Astrocyte (in vitro differentiated cells and primary cell): ENCODE measurements at regions not wholly inside any gene's neighbourhood (a gene's known extent, or its start where the extent isn't known, plus 50 kb on each side); places are given as distances from the start of the nearest gene placed in this dataset.

Experiments
- DNase-seq: peaks from one replicate; pipeline ENCODE4 v3.0.0-alpha.2; 2010; ENCODE audit warnings: low read depth
- FAIRE-seq: peaks from 2 replicates; lab custom pipeline; 2011; peaks lifted over from hg19 to GRCh38; lab: Jason Lieb, UNC
- H2AFZ ChIP-seq: 2 replicates; pipeline ENCODE4 v1.6.0; 2012; ENCODE audit warnings: low read depth, low read length, inconsistent platforms
- H3K27ac ChIP-seq: 2 replicates; pipeline ENCODE4 v1.5.1; 2011; ENCODE audit warnings: low read depth, low read length, inconsistent platforms
- H3K27me3 ChIP-seq: 2 replicates; pipeline ENCODE4 v1.6.0; 2011; ENCODE audit warnings: low read length, inconsistent platforms; ENCODE audit not compliant: insufficient read depth
- H3K36me3 ChIP-seq: 2 replicates; pipeline ENCODE4 v1.5.1; 2011; ENCODE audit warnings: low read length, inconsistent platforms; ENCODE audit not compliant: insufficient read depth
- H3K4me1 ChIP-seq: 2 replicates; pipeline ENCODE4 v1.5.1; 2011; ENCODE audit warnings: low read length, inconsistent platforms; ENCODE audit not compliant: insufficient read depth
- H3K4me2 ChIP-seq: 2 replicates; pipeline ENCODE4 v1.6.0; 2012; ENCODE audit warnings: low read length, inconsistent platforms
- H3K4me3 ChIP-seq: 2 replicates; pipeline ENCODE4 v1.5.1; 2011; ENCODE audit warnings: low read depth, mild to moderate bottlenecking, low read length, inconsistent platforms; ENCODE audit not compliant: insufficient read depth
- H3K79me2 ChIP-seq: 2 replicates; pipeline ENCODE4 v1.6.0; 2012; ENCODE audit warnings: mild to moderate bottlenecking, low read length, inconsistent platforms; ENCODE audit not compliant: insufficient read depth
- H3K9ac ChIP-seq: 2 replicates; pipeline ENCODE4 v1.6.0; 2012; ENCODE audit warnings: mild to moderate bottlenecking, low read length, inconsistent platforms
- H3K9me3 ChIP-seq: 2 replicates; pipeline ENCODE4 v1.5.1; 2012; ENCODE audit warnings: low read depth, mild to moderate bottlenecking, low read length, inconsistent platforms; ENCODE audit not compliant: insufficient read depth
- H4K20me1 ChIP-seq: 2 replicates; pipeline ENCODE4 v1.6.0; 2012; ENCODE audit warnings: low read length, inconsistent platforms; ENCODE audit not compliant: insufficient read depth
- H3K27ac Mint-ChIP-seq: one replicate; pipeline ENCODE4 v1.8.0; 2021; ENCODE audit warnings: mild to moderate bottlenecking, mixed read lengths; ENCODE audit not compliant: unreplicated experiment
- H3K27me3 Mint-ChIP-seq: one replicate; pipeline ENCODE4 v1.8.0; 2021; ENCODE audit warnings: low read depth, mixed read lengths; ENCODE audit not compliant: unreplicated experiment
- H3K36me3 Mint-ChIP-seq: one replicate; pipeline ENCODE4 v1.8.0; 2021; ENCODE audit warnings: low read depth, mixed read lengths; ENCODE audit not compliant: unreplicated experiment
- H3K4me1 Mint-ChIP-seq: one replicate; pipeline ENCODE4 v1.8.0; 2021; ENCODE audit warnings: low read depth, mixed read lengths; ENCODE audit not compliant: unreplicated experiment
- H3K4me3 Mint-ChIP-seq: one replicate; pipeline ENCODE4 v1.8.0; 2021; ENCODE audit warnings: mild to moderate bottlenecking, moderate library complexity, mixed read lengths; ENCODE audit not compliant: unreplicated experiment
- H3K9me3 Mint-ChIP-seq: one replicate; pipeline ENCODE4 v1.8.0; 2021; ENCODE audit warnings: mild to moderate bottlenecking, mixed read lengths; ENCODE audit not compliant: unreplicated experiment
- EZH2 ChIP-seq: IDR thresholded peaks from 2 replicates; pipeline ENCODE4 v1.6.1; 2012; ENCODE audit warnings: mild to moderate bottlenecking, low read length, inconsistent platforms; ENCODE audit not compliant: insufficient read depth
- TF ChIP-seq, protein P1 (sequence below): IDR thresholded peaks from 2 replicates; pipeline ENCODE4 v1.5.1; 2011; ENCODE audit warnings: low read depth, mild to moderate bottlenecking, inconsistent platforms, low read length, moderate library complexity; ENCODE audit not compliant: insufficient read depth

DNA sequence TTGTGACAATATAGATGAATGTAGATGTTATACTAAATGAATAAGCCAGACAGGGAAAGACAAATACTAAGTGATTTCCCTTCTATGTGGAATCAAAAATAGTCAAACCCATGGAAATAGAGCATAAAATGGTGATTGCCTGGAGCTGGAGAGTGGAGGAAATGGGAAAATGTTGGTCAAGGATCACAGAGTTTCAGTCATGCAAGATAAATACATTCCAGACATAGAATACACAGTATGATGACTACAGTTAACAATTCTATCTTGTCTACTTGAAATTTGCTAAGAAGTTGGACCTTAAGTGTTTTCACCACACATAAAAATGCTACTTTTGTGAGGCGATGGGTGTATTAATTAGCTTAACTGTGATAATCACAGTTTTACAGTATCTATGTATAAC is 1182.7 kb downstream of the AACS start:
- H3K4me1 Mint-ChIP-seq, result no peaks in the 10 kb centered on the region
- Histone ChIP-seq H3K27ac (no peak overlapping the region), H3K4me3 (no peak overlapping the region), H3K9me3 (no peaks in the 10 kb centered on the region), H3K79me2 (no peaks in the 10 kb centered on the region), H3K27me3 (no peaks in the 10 kb centered on the region), H3K4me1 (no peaks in the 10 kb centered on the region), H3K36me3 (no peaks in the 10 kb centered on the region), H2AFZ (no peak overlapping the region), H3K9ac (no peak overlapping the region), H3K4me2 (no peak overlapping the region), H4K20me1 (no peaks in the 10 kb centered on the region)
- no peaks in the 10 kb centered on the region for H3K36me3 Mint-ChIP-seq
- no peak overlapping the region for H3K4me3 Mint-ChIP-seq
- H3K27me3 Mint-ChIP-seq, result no peaks in the 10 kb centered on the region
- no peak for TF ChIP-seq EZH2
- TF ChIP-seq, protein P1, sequence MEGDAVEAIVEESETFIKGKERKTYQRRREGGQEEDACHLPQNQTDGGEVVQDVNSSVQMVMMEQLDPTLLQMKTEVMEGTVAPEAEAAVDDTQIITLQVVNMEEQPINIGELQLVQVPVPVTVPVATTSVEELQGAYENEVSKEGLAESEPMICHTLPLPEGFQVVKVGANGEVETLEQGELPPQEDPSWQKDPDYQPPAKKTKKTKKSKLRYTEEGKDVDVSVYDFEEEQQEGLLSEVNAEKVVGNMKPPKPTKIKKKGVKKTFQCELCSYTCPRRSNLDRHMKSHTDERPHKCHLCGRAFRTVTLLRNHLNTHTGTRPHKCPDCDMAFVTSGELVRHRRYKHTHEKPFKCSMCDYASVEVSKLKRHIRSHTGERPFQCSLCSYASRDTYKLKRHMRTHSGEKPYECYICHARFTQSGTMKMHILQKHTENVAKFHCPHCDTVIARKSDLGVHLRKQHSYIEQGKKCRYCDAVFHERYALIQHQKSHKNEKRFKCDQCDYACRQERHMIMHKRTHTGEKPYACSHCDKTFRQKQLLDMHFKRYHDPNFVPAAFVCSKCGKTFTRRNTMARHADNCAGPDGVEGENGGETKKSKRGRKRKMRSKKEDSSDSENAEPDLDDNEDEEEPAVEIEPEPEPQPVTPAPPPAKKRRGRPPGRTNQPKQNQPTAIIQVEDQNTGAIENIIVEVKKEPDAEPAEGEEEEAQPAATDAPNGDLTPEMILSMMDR, result no peak
- FAIRE-seq (no peak), DNase-seq (peak; percentile 18)
- peaks cover 6% of the 10 kb centered on the region for H3K9me3 Mint-ChIP-seq
- no peak overlapping the region for H3K27ac Mint-ChIP-seq

DNA sequence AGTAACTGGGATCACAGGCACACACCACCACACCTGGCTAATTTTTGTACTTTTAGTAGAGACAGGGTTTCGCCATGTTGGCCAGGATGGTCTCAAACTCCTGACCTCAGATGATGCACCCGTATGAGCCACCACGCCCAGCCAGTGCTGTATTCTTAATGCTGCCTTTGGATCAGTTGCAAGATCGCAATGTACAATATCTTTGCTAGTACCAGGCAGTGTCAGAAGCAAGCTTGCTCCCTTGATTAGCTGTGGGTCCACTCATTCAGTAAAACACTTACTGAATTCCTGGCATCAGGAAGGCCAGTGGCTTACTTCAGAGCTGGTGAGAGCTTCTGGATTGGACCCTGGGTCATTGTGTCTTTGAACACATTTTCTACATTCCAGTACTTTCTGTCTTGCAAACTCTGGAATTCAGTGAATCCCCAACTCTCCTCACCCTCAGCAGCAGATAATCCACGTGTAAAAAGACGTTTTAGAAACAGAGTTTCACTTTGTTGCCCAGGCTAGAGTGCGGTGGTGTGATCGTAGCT is 1183.7 kb downstream of the AACS start:
- Mint-ChIP-seq H3K4me3 (no peak overlapping the region), H3K36me3 (no peaks in the 10 kb centered on the region), H3K27ac (no peak overlapping the region), H3K9me3 (peaks cover 6% of the 10 kb centered on the region), H3K4me1 (no peaks in the 10 kb centered on the region), H3K27me3 (no peaks in the 10 kb centered on the region)
- Histone ChIP-seq H3K79me2 (no peaks in the 10 kb centered on the region), H3K4me3 (no peak overlapping the region), H2AFZ (no peak overlapping the region), H3K27ac (no peak overlapping the region), H3K4me1 (no peaks in the 10 kb centered on the region), H3K4me2 (no peak overlapping the region), H3K9ac (no peak overlapping the region), H3K27me3 (no peaks in the 10 kb centered on the region), H3K9me3 (no peaks in the 10 kb centered on the region), H4K20me1 (no peaks in the 10 kb centered on the region), H3K36me3 (no peaks in the 10 kb centered on the region)
- TF ChIP-seq, protein P1, result no peak
- no peak for TF ChIP-seq EZH2
- DNase-seq (peak; percentile 41), FAIRE-seq (no peak)

DNA sequence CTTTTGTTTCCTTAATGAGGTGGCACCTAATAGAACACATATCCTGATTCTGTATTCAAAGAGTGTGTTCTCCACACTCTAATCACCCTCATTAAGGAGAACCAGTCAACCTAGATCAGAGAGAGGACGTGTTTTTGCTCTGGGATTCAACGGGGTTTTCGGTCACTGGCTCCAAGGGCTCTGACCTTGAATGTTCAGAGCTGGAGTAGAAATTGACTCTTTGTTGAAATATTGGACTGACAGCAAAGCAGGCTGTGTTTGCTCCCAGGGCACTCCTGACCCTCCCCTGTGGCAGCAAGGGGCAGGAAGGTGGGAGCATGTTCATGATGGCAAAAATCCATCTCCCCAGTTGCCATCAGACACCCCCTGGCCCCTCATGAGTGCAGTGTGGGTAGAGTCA is 1193.0 kb downstream of the AACS start:
- no peaks in the 10 kb centered on the region for H3K4me1 Mint-ChIP-seq
- H3K27me3 Mint-ChIP-seq, result no peaks in the 10 kb centered on the region
- TF ChIP-seq, protein P1, result no peak
- Histone ChIP-seq H3K36me3 (no peaks in the 10 kb centered on the region), H3K4me1 (no peaks in the 10 kb centered on the region), H2AFZ (no peak overlapping the region), H3K27me3 (no peaks in the 10 kb centered on the region), H3K79me2 (no peaks in the 10 kb centered on the region), H3K9ac (no peak overlapping the region), H3K9me3 (no peaks in the 10 kb centered on the region), H3K4me3 (no peak overlapping the region), H3K4me2 (no peak overlapping the region), H3K27ac (no peak overlapping the region), H4K20me1 (no peaks in the 10 kb centered on the region)
- H3K9me3 Mint-ChIP-seq, result peaks cover 9% of the 10 kb centered on the region
- H3K36me3 Mint-ChIP-seq, result no peaks in the 10 kb centered on the region
- H3K27ac Mint-ChIP-seq, result no peak overlapping the region
- no peak overlapping the region for H3K4me3 Mint-ChIP-seq
- no peak for FAIRE-seq
- DNase-seq, result no peak
